ENCODE measurements at regions not wholly inside any gene's neighbourhood (a gene's known extent, or its start where the extent isn't known, plus 50 kb on each side); places are given as distances from the start of the nearest gene placed in this dataset.
"Not testable (repeated sequence)": the region's sequence is repeated elsewhere in the genome, so short reads cannot be mapped to it uniquely, and the experiment has no call there.

DNA sequence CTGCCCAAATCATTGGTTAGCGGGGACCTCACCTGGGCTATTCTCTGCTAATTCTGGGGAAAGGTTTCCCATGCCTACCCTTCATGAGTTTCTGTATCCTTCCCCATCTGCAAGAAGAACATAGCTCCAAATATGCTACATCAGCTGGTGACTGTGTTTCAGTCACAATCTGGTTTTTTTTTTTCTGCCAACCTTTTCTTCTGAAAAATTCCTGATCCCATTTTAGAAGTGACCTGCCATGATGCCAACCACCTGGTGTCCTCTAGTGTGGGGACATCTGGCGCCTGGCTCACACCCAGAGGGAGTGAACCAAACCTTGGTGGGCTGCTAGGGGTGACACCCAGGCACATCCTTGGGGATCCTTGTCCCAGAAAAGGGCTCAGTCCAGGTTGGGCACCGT, 76.1 kb downstream of the CHRD start:
- Mint-ChIP-seq H3K4me1 (ENCODE audit: low read depth, unreplicated experiment) (no peaks in the 10 kb centered on the region), H3K36me3 (ENCODE audit: insufficient read depth, unreplicated experiment) (no peaks in the 10 kb centered on the region), H3K9me3 (ENCODE audit: low read depth, unreplicated experiment) (no peaks in the 10 kb centered on the region), H3K27ac (ENCODE audit: unreplicated experiment) (no peak overlapping the region), H3K4me3 (ENCODE audit: low read depth, unreplicated experiment) (no peak overlapping the region), H3K27me3 (ENCODE audit: unreplicated experiment) (peaks cover 19% of the 10 kb centered on the region)
- DNase-seq, result no peak
- TF ChIP-seq, protein P1, sequence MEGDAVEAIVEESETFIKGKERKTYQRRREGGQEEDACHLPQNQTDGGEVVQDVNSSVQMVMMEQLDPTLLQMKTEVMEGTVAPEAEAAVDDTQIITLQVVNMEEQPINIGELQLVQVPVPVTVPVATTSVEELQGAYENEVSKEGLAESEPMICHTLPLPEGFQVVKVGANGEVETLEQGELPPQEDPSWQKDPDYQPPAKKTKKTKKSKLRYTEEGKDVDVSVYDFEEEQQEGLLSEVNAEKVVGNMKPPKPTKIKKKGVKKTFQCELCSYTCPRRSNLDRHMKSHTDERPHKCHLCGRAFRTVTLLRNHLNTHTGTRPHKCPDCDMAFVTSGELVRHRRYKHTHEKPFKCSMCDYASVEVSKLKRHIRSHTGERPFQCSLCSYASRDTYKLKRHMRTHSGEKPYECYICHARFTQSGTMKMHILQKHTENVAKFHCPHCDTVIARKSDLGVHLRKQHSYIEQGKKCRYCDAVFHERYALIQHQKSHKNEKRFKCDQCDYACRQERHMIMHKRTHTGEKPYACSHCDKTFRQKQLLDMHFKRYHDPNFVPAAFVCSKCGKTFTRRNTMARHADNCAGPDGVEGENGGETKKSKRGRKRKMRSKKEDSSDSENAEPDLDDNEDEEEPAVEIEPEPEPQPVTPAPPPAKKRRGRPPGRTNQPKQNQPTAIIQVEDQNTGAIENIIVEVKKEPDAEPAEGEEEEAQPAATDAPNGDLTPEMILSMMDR (IDR thresholded peaks at IDR 0.05; ENCODE audit: unreplicated experiment), result no peak
- intact Hi-C loops (cut with micrococcal nuclease; ENCODE audit: unreplicated experiment), result no loop called here
- BruUV-seq (replicated peaks), result no TSS peak
- CTCF ChIA-PET, result interaction anchor here (1.0 kb wide), 1 partner anchor 9 kb away, joined by 3 read pairs; no protein-coding TSS in a partner anchor

DNA sequence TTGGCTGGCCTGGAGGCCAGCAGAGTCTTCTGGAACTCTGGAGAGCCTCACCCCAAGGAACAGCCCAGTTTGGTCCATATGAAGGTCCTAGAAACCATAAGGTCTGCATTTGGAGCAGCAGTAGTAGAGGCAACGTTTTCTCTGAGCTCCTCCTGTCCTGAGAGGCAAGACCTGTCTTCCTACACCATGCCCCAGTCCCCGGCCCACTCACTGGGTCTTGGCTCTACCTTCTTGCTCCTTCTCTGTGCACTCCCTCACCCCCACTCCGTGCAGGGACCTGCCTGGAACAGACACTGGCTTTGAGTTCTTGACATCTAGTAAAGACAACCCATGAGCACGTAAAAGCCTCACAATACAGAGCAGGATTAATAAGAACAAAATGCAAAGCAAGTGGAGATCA, 76.6 kb downstream of the CHRD start:
- peaks cover 24% of the 10 kb centered on the region for H3K27me3 Mint-ChIP-seq (ENCODE audit: unreplicated experiment)
- CTCF ChIA-PET, result interaction anchor here (1.0 kb wide), 1 partner anchor 8 kb away, joined by 3 read pairs; no protein-coding TSS in a partner anchor
- BruUV-seq (replicated peaks), result no TSS peak
- no peaks in the 10 kb centered on the region for H3K4me1 Mint-ChIP-seq (ENCODE audit: low read depth, unreplicated experiment)
- H3K36me3 Mint-ChIP-seq (ENCODE audit: insufficient read depth, unreplicated experiment), result no peaks in the 10 kb centered on the region
- no peak for DNase-seq
- H3K27ac Mint-ChIP-seq (ENCODE audit: unreplicated experiment), result no peak overlapping the region
- H3K9me3 Mint-ChIP-seq (ENCODE audit: low read depth, unreplicated experiment), result no peaks in the 10 kb centered on the region
- no peak overlapping the region for H3K4me3 Mint-ChIP-seq (ENCODE audit: low read depth, unreplicated experiment)
- intact Hi-C loops (cut with micrococcal nuclease; ENCODE audit: unreplicated experiment), result no loop called here
- TF ChIP-seq, protein P1 (IDR thresholded peaks at IDR 0.05; ENCODE audit: unreplicated experiment), result no peak

DNA sequence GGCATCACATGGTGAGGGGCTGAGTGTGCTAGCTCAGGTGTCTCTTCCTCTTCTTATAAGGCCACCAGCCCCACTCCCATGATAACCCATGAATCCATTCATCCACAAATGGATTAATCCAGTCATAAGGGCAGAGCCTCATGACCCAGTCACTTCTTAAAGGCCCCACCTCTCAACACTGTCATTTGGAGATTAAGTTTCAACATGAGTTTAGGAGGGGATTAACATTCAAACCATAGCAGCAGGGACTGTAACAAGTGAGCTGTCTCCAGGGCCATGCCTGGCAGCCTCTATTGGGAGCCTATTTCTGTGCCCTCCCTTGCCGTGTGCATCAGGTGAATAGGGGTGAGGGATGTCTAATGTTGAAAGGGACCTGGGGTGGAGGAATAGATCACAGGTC, 77.5 kb downstream of the CHRD start:
- intact Hi-C loops (cut with micrococcal nuclease; ENCODE audit: unreplicated experiment), result no loop called here
- Mint-ChIP-seq H3K4me3 (ENCODE audit: low read depth, unreplicated experiment) (no peak overlapping the region), H3K27me3 (ENCODE audit: unreplicated experiment) (peaks cover 33% of the 10 kb centered on the region), H3K9me3 (ENCODE audit: low read depth, unreplicated experiment) (no peaks in the 10 kb centered on the region), H3K4me1 (ENCODE audit: low read depth, unreplicated experiment) (no peaks in the 10 kb centered on the region), H3K36me3 (ENCODE audit: insufficient read depth, unreplicated experiment) (no peaks in the 10 kb centered on the region), H3K27ac (ENCODE audit: unreplicated experiment) (no peak overlapping the region)
- DNase-seq, result no peak
- CTCF ChIA-PET, result no interaction called here
- TF ChIP-seq, protein P1 (IDR thresholded peaks at IDR 0.05; ENCODE audit: unreplicated experiment), result no peak
- no TSS peak for BruUV-seq (replicated peaks)

DNA sequence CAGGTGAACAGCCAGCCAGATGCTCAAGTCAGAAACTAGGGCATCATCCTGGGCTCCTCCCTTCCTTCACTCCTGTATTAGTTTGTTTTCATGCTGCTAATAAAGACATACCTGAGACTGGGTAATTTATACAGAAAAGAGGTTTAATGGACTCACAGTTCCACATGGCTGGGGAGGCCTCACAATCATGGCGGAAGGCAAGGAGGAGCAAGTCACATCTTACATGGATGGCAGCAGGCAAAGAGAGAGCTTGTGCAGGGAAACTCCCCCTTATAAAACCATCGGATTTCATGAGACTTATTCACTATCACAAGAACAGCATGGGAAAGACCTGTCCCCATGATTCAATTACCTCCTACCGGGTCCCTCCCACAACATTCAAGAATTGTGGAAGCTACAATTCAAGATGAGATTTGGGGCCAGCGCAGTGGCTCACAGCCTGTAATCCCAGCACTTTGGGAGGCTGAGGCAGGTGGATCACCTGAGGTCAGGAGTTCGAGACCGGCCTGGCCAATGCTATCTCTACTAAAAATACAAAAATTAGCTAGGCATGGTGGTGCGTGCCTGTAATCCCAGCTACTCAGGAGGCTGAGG, 78.0 kb downstream of the CHRD start:
- BruUV-seq (replicated peaks); intact Hi-C loops (cut with micrococcal nuclease; ENCODE audit: unreplicated experiment); H3K27ac Mint-ChIP-seq (ENCODE audit: unreplicated experiment): not testable (repeated sequence)

DNA sequence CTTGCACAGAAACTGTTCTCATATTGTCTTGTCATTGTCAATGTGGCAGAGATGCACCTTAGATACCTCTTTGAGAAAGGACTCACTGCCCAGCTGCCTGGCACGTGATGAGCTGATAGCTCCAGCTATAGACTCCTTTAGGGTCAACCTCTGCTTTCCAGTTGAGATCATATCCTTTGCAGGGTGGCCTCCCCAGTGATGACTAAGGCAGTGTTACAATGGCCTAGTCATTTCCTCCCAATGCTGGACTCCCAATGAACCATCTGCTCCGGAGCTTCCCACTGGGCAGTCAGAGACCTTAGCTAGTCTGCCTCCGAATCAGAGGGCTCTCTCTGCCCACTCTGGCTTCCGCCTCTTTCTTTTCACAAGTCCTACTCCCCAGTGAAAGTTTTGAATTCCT, 79.5 kb downstream of the CHRD start:
- Mint-ChIP-seq H3K36me3 (ENCODE audit: insufficient read depth, unreplicated experiment) (no peaks in the 10 kb centered on the region), H3K27me3 (ENCODE audit: unreplicated experiment) (peaks cover 46% of the 10 kb centered on the region), H3K27ac (ENCODE audit: unreplicated experiment) (no peak overlapping the region), H3K9me3 (ENCODE audit: low read depth, unreplicated experiment) (no peaks in the 10 kb centered on the region), H3K4me3 (ENCODE audit: low read depth, unreplicated experiment) (no peak overlapping the region), H3K4me1 (ENCODE audit: low read depth, unreplicated experiment) (no peaks in the 10 kb centered on the region)
- intact Hi-C loops (cut with micrococcal nuclease; ENCODE audit: unreplicated experiment), result no loop called here
- TF ChIP-seq, protein P1 (IDR thresholded peaks at IDR 0.05; ENCODE audit: unreplicated experiment), result no peak
- DNase-seq, result no peak
- no TSS peak for BruUV-seq (replicated peaks)
- CTCF ChIA-PET, result no interaction called here

More for the DNA sequence above, 78.0 kb downstream of the CHRD start:
- H3K9me3 Mint-ChIP-seq (ENCODE audit: low read depth, unreplicated experiment); CTCF ChIA-PET; H3K36me3 Mint-ChIP-seq (ENCODE audit: insufficient read depth, unreplicated experiment); DNase-seq; H3K4me1 Mint-ChIP-seq (ENCODE audit: low read depth, unreplicated experiment); H3K4me3 Mint-ChIP-seq (ENCODE audit: low read depth, unreplicated experiment): not testable (repeated sequence)
- peaks cover 34% of the 10 kb centered on the region for H3K27me3 Mint-ChIP-seq (ENCODE audit: unreplicated experiment)
